Testis (tissue), 2 donors: ENCODE measurements at regions not wholly inside any gene's neighbourhood (a gene's known extent, or its start where the extent isn't known, plus 50 kb on each side); places are given as distances from the start of the nearest gene placed in this dataset.

ENCODE experiments used
- DNase-seq: peaks from one replicate; pipeline ENCODE4 v3.0.0-alpha.2; 2019
- H3K27ac ChIP-seq, 2 donors: fragments of 200-600 bp; sonication (generic); one replicate each; pipeline ENCODE4 v1.5.1; 2019
- H3K27me3 ChIP-seq: fragments of 200-600 bp; sonication (generic); one replicate; pipeline ENCODE4 v1.5.1; 2019
- H3K36me3 ChIP-seq: fragments of 200-600 bp; sonication (generic); one replicate; pipeline ENCODE4 v1.5.1; 2017; ENCODE audit warnings: low read depth; ENCODE audit errors: missing control alignments
- H3K4me1 ChIP-seq: fragments of 200-600 bp; sonication (generic); one replicate; pipeline ENCODE4 v1.5.1; 2019
- H3K4me3 ChIP-seq, 2 donors: fragments of 200-600 bp; sonication (generic); one replicate each; pipeline ENCODE4 v1.5.1; 2017 to 2019
- H3K9me3 ChIP-seq: fragments of 200-600 bp; sonication (generic); one replicate; pipeline ENCODE4 v1.5.1; 2017
- POLR2A ChIP-seq: fragments of 450-650 bp; IDR thresholded peaks from one replicate; pipeline ENCODE4 v1.6.1; 2017; ENCODE audit warnings: antibody characterized with exemption, mild to moderate bottlenecking, moderate library complexity
- WGBS, 2 donors: methylation state at CpG; one replicate each; pipeline ENCODE4 v1.1.5; 2018; 5-methylcytosine and 5-hydroxymethylcytosine counted together
- intact Hi-C: fragments of 100-400 bp; cut with DNase I; formaldehyde crosslinking; loops from one replicate; pipeline ENCODE4 v1.15.1; 2023; ENCODE audit warnings: low total_unique reads
- TF ChIP-seq, protein P1 (sequence below), 3 experiments: fragments of 450-650 bp in 2 of 3; fragments of 200-600 bp in 1 of 3; sonication (generic) in 1 of 3; IDR thresholded peaks; one replicate each; pipeline ENCODE4 v1.5.1; 2016 to 2019; ENCODE audit warnings: antibody characterized with exemption in 3 of 3, mild to moderate bottlenecking in 2 of 3, moderate library complexity in 1 of 3

DNA sequence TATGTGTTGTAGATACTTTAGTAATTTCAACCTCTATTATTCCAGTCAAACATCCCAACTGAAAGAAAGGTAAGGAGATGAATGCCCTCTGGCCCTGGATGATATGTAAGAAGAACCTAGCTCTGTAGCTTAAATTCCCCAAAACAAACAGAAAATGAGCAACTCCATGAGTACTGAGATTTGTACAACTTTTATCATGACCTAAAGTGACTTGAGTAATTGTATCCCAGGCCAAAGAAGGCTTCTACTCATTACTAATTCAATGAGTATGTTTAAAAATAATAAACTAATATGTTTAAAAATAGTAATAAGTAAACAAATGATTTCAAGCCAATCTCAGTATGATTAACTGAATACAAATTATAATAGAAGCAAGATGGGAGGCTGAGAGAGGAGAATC, 414.0 kb upstream of the ACTBL2 start:
- H3K4me1 ChIP-seq, result no peaks in the 10 kb centered on the region
- no peak overlapping the region for H3K4me3 ChIP-seq
- no peak for DNase-seq
- H3K9me3 ChIP-seq, result no peaks in the 10 kb centered on the region
- H3K36me3 ChIP-seq, result no peaks in the 10 kb centered on the region
- TF ChIP-seq, protein P1, sequence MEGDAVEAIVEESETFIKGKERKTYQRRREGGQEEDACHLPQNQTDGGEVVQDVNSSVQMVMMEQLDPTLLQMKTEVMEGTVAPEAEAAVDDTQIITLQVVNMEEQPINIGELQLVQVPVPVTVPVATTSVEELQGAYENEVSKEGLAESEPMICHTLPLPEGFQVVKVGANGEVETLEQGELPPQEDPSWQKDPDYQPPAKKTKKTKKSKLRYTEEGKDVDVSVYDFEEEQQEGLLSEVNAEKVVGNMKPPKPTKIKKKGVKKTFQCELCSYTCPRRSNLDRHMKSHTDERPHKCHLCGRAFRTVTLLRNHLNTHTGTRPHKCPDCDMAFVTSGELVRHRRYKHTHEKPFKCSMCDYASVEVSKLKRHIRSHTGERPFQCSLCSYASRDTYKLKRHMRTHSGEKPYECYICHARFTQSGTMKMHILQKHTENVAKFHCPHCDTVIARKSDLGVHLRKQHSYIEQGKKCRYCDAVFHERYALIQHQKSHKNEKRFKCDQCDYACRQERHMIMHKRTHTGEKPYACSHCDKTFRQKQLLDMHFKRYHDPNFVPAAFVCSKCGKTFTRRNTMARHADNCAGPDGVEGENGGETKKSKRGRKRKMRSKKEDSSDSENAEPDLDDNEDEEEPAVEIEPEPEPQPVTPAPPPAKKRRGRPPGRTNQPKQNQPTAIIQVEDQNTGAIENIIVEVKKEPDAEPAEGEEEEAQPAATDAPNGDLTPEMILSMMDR (IDR thresholded peaks at IDR 0.05), result no peak
- no peak for TF ChIP-seq POLR2A
- no peaks in the 10 kb centered on the region for H3K27me3 ChIP-seq
- no peak overlapping the region for H3K27ac ChIP-seq
- intact Hi-C loops, result no loop called here

GRCh38 chr5:57895766-57896165, 413.2 kb upstream of the ACTBL2 start:
- DNase-seq, result no peak
- Histone ChIP-seq H3K27ac (no peak overlapping the region), H3K9me3 (no peaks in the 10 kb centered on the region), H3K27me3 (no peaks in the 10 kb centered on the region), H3K4me1 (no peaks in the 10 kb centered on the region), H3K4me3 (no peak overlapping the region), H3K36me3 (no peaks in the 10 kb centered on the region)
- 39 to 57% methylated on average over 1 of the region's 1 CpG for WGBS, 2 donors
- no peak for TF ChIP-seq POLR2A
- TF ChIP-seq, protein P1 (IDR thresholded peaks at IDR 0.05), result no peak
- intact Hi-C loops, result no loop called here

- 81 to 88% methylated on average over 1 of the region's 1 CpG for WGBS, 2 donors
- no peak for DNase-seq
- Histone ChIP-seq H3K4me3 (no peak overlapping the region), H3K4me1 (no peaks in the 10 kb centered on the region), H3K27me3 (no peaks in the 10 kb centered on the region), H3K36me3 (no peaks in the 10 kb centered on the region), H3K9me3 (no peaks in the 10 kb centered on the region), H3K27ac (no peak overlapping the region)
- intact Hi-C loops, result no loop called here
- no peak for TF ChIP-seq POLR2A
- TF ChIP-seq, protein P1 (IDR thresholded peaks at IDR 0.05), result no peak
Measured at GRCh38 chr5:57893926-57894325, 411.3 kb upstream of the ACTBL2 start.

- TF ChIP-seq POLR2A, result no peak
- TF ChIP-seq, protein P1 (IDR thresholded peaks at IDR 0.05), result no peak
- intact Hi-C loops, result no loop called here
- no peak overlapping the region for H3K4me3 ChIP-seq
- no peaks in the 10 kb centered on the region for H3K4me1 ChIP-seq
- no peaks in the 10 kb centered on the region for H3K9me3 ChIP-seq
- WGBS, 2 donors, result 68 to 86% methylated on average over 1 of the region's 1 CpG
- no peaks in the 10 kb centered on the region for H3K27me3 ChIP-seq
- no peaks in the 10 kb centered on the region for H3K36me3 ChIP-seq
- DNase-seq, result no peak
- H3K27ac ChIP-seq, result no peak overlapping the region
Measured at GRCh38 chr5:57891443-57891842, 408.8 kb upstream of the ACTBL2 start.

DNA sequence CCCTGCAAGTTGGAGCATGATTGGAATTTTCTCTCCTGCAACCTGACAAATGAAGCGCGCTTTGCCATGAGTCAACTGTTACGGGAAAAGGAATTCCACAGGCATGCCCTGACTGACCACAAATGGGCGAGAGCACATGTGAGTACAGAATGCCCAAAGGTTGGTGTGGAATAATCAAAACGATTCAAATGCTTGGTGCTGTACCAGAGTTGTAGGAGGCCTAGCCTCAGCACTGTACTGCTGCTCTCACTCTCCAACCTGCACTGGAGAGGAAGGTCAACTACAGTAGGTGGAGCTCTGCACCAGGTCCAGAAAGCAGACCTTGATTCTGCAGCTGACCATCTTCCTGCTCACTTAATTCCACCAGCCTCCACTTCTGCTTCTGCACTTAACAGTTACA, 406.9 kb upstream of the ACTBL2 start:
- no peak overlapping the region for H3K4me3 ChIP-seq
- H3K4me1 ChIP-seq, result no peaks in the 10 kb centered on the region
- TF ChIP-seq, protein P1 (IDR thresholded peaks at IDR 0.05), result no peak
- no peak for TF ChIP-seq POLR2A
- intact Hi-C loops, result no loop called here
- H3K36me3 ChIP-seq, result no peaks in the 10 kb centered on the region
- WGBS, 2 donors, result 90 to 92% methylated on average over 5 of the region's 5 CpGs
- no peak overlapping the region for H3K27ac ChIP-seq
- no peaks in the 10 kb centered on the region for H3K9me3 ChIP-seq
- peak; percentile 19 for DNase-seq
- no peaks in the 10 kb centered on the region for H3K27me3 ChIP-seq
